CD4-positive, alpha-beta memory T cell (primary cell): ENCODE measurements at regions not wholly inside any gene's neighbourhood (a gene's known extent, or its start where the extent isn't known, plus 50 kb on each side); places are given as distances from the start of the nearest gene placed in this dataset.
"Not testable (repeated sequence)": the region's sequence is repeated elsewhere in the genome, so short reads cannot be mapped to it uniquely, and the experiment has no call there.

ENCODE experiments used
- CTCF ChIA-PET: fragments of 350-600 bp; sonication (Branson Sonifier 250); formaldehyde crosslinking; loops from one replicate; lab custom pipeline; 2021; ENCODE audit warnings: inconsistent platforms; ENCODE audit not compliant: partially characterized antibody; lab: Charles Lee
- POLR2A ChIA-PET: fragments of 350-600 bp; sonication (Branson Sonifier 250); formaldehyde crosslinking; loops from one replicate; lab custom pipeline; 2021; ENCODE audit not compliant: partially characterized antibody; lab: Charles Lee
- DNase-seq, 5 donors: peaks; one replicate each; pipeline versions ENCODE4 v3.0.0 to v3.0.0-alpha.2; 2020 to 2022; ENCODE audit warnings: mixed read lengths in 1 of 5
- H3K27ac ChIP-seq: one replicate; pipeline ENCODE4 v1.7.0; 2013; ENCODE audit warnings: low read depth, low read length
- H3K27me3 ChIP-seq: 2 replicates; pipeline ENCODE4 v1.7.0; 2013; ENCODE audit warnings: mild to moderate bottlenecking, low read length, moderate library complexity; ENCODE audit not compliant: insufficient read depth
- H3K36me3 ChIP-seq: 2 replicates; pipeline ENCODE4 v1.7.0; 2013; ENCODE audit warnings: mild to moderate bottlenecking, low read length, moderate library complexity; ENCODE audit not compliant: insufficient read depth
- H3K4me1 ChIP-seq: 2 replicates; pipeline ENCODE4 v1.7.0; 2013; ENCODE audit warnings: mild to moderate bottlenecking, low read length, moderate library complexity; ENCODE audit not compliant: insufficient read depth
- H3K4me3 ChIP-seq, 2 donors: one replicate each; pipeline ENCODE4 v1.7.0; 2013; ENCODE audit warnings: low read length in 2 of 2, mild to moderate bottlenecking in 1 of 2
- H3K9me3 ChIP-seq, 2 donors: one replicate each; pipeline ENCODE4 v1.7.0; 2013; ENCODE audit warnings: low read length in 2 of 2, control low read depth in 1 of 2; ENCODE audit not compliant: control insufficient read depth in 1 of 2
- H3K27ac Mint-ChIP-seq, 7 donors: one replicate each; pipeline ENCODE4 v1.8.0; 2020 to 2021; ENCODE audit warnings: mixed read lengths in 7 of 7, mild to moderate bottlenecking in 6 of 7, inconsistent platforms in 3 of 7, moderate library complexity in 3 of 7
- H3K27me3 Mint-ChIP-seq, 2 donors: one replicate each; pipeline ENCODE4 v1.8.0; 2020 to 2021; ENCODE audit warnings: mixed read lengths in 2 of 2
- H3K36me3 Mint-ChIP-seq, 2 donors: one replicate each; pipeline ENCODE4 v1.8.0; 2020 to 2021; ENCODE audit warnings: mixed read lengths in 2 of 2, inconsistent platforms in 1 of 2, mild to moderate bottlenecking in 1 of 2
- H3K4me1 Mint-ChIP-seq, 4 donors: one replicate each; pipeline ENCODE4 v1.8.0; 2020 to 2021; ENCODE audit warnings: mixed read lengths in 4 of 4, mild to moderate bottlenecking in 1 of 4
- H3K4me3 Mint-ChIP-seq, 8 donors: one replicate each; pipeline ENCODE4 v1.8.0; 2020 to 2021; ENCODE audit warnings: mixed read lengths in 8 of 8, mild to moderate bottlenecking in 7 of 8, moderate library complexity in 6 of 8, inconsistent platforms in 3 of 8
- H3K9me3 Mint-ChIP-seq, 8 donors: one replicate each; pipeline ENCODE4 v1.8.0; 2020 to 2021; ENCODE audit warnings: mixed read lengths in 8 of 8, mild to moderate bottlenecking in 5 of 8, inconsistent platforms in 3 of 8, moderate library complexity in 1 of 8
- intact Hi-C: fragments of 100-400 bp; cut with micrococcal nuclease; formaldehyde crosslinking; loops from one replicate; pipeline ENCODE4 v1.15.1; 2023

GRCh38 chr21:9946057-9946456 is 575.3 kb upstream of the TPTE start:
- H3K27ac Mint-ChIP-seq, H3K4me3 Mint-ChIP-seq, intact Hi-C loops, H3K4me3 ChIP-seq, H3K36me3 ChIP-seq, POLR2A ChIA-PET, H3K9me3 ChIP-seq, H3K27ac ChIP-seq, H3K27me3 Mint-ChIP-seq, DNase-seq, H3K4me1 ChIP-seq, H3K27me3 ChIP-seq, CTCF ChIA-PET, H3K4me1 Mint-ChIP-seq, H3K36me3 Mint-ChIP-seq: not testable (repeated sequence)
- H3K9me3 Mint-ChIP-seq = peaks cover 5 to 71% (median 56%) of the 10 kb centered on the region in 8 donors

- intact Hi-C loops, CTCF ChIA-PET: not testable (repeated sequence)
- peaks cover 5 to 62% (median 44%) of the 10 kb centered on the region in 8 donors for H3K9me3 Mint-ChIP-seq
Measured at GRCh38 chr21:9949510-9950289, 571.7 kb upstream of the TPTE start.

GRCh38 chr21:9950363-9950762 is 571.0 kb upstream of the TPTE start:
- H3K4me1 Mint-ChIP-seq, H3K4me1 ChIP-seq, H3K27ac Mint-ChIP-seq, H3K36me3 ChIP-seq, H3K27me3 Mint-ChIP-seq, H3K36me3 Mint-ChIP-seq, CTCF ChIA-PET, POLR2A ChIA-PET, H3K9me3 ChIP-seq, H3K4me3 ChIP-seq, H3K4me3 Mint-ChIP-seq, H3K27ac ChIP-seq, intact Hi-C loops, H3K27me3 ChIP-seq, DNase-seq: not testable (repeated sequence)
- peaks cover 5 to 59% (median 39%) of the 10 kb centered on the region in 8 donors for H3K9me3 Mint-ChIP-seq

More at GRCh38 chr21:9949510-9950289, 571.7 kb upstream of the TPTE start:
- H3K36me3 Mint-ChIP-seq, H3K4me3 ChIP-seq, H3K27ac Mint-ChIP-seq, H3K9me3 ChIP-seq, POLR2A ChIA-PET, H3K36me3 ChIP-seq, H3K27ac ChIP-seq, H3K4me3 Mint-ChIP-seq, H3K27me3 ChIP-seq, H3K27me3 Mint-ChIP-seq, H3K4me1 ChIP-seq, H3K4me1 Mint-ChIP-seq: not testable (repeated sequence)
- DNase-seq = peak in 1 of 5 donors; percentile 41

- H3K4me3 ChIP-seq, H3K27ac Mint-ChIP-seq, POLR2A ChIA-PET, DNase-seq, H3K4me3 Mint-ChIP-seq, CTCF ChIA-PET, H3K36me3 ChIP-seq, H3K4me1 ChIP-seq, H3K27me3 Mint-ChIP-seq, intact Hi-C loops, H3K27me3 ChIP-seq, H3K36me3 Mint-ChIP-seq, H3K27ac ChIP-seq, H3K4me1 Mint-ChIP-seq: not testable (repeated sequence)
- peaks cover 0 to 18% (median 11%) of the 10 kb centered on the region in 8 donors for H3K9me3 Mint-ChIP-seq
- peaks cover 0 to 13% of the 10 kb centered on the region in 2 donors for H3K9me3 ChIP-seq
Measured at GRCh38 chr21:9958791-9959190, 562.6 kb upstream of the TPTE start.

- H3K27ac Mint-ChIP-seq, H3K4me3 ChIP-seq, H3K36me3 ChIP-seq, CTCF ChIA-PET, POLR2A ChIA-PET, H3K27me3 Mint-ChIP-seq, intact Hi-C loops, DNase-seq, H3K27me3 ChIP-seq, H3K27ac ChIP-seq, H3K36me3 Mint-ChIP-seq, H3K4me1 Mint-ChIP-seq, H3K4me3 Mint-ChIP-seq, H3K4me1 ChIP-seq: not testable (repeated sequence)
- H3K9me3 ChIP-seq = peaks cover 0 to 13% of the 10 kb centered on the region in 2 donors
- H3K9me3 Mint-ChIP-seq = peaks cover under 1 to 18% (median 11%) of the 10 kb centered on the region in 8 donors
Measured at GRCh38 chr21:9959220-9959964, 562.0 kb upstream of the TPTE start.

GRCh38 chr21:9969399-9969798 is 552.0 kb upstream of the TPTE start:
- intact Hi-C loops, H3K4me3 Mint-ChIP-seq, H3K27ac ChIP-seq, DNase-seq, H3K27ac Mint-ChIP-seq, H3K36me3 ChIP-seq, H3K27me3 Mint-ChIP-seq, H3K4me3 ChIP-seq, CTCF ChIA-PET, POLR2A ChIA-PET, H3K9me3 ChIP-seq, H3K4me1 ChIP-seq, H3K36me3 Mint-ChIP-seq, H3K27me3 ChIP-seq, H3K4me1 Mint-ChIP-seq: not testable (repeated sequence)
- H3K9me3 Mint-ChIP-seq = peaks cover 2 to 32% (median 16%) of the 10 kb centered on the region in 8 donors

GRCh38 chr21:9972018-9972417 is 549.4 kb upstream of the TPTE start:
- DNase-seq, H3K4me1 ChIP-seq, H3K4me1 Mint-ChIP-seq, H3K9me3 ChIP-seq, H3K27ac ChIP-seq, H3K27ac Mint-ChIP-seq, H3K36me3 ChIP-seq, CTCF ChIA-PET, H3K27me3 Mint-ChIP-seq, H3K4me3 ChIP-seq, H3K36me3 Mint-ChIP-seq, POLR2A ChIA-PET, H3K4me3 Mint-ChIP-seq, H3K27me3 ChIP-seq, intact Hi-C loops: not testable (repeated sequence)
- H3K9me3 Mint-ChIP-seq = peaks cover 0 to 30% (median 14%) of the 10 kb centered on the region in 8 donors
